ENCODE measurements at regions not wholly inside any gene's neighbourhood (a gene's known extent, or its start where the extent isn't known, plus 50 kb on each side); places are given as distances from the start of the nearest gene placed in this dataset.

- no peaks in the 10 kb centered on the region for H3K9me3 ChIP-seq
- H3K36me3 ChIP-seq: no peaks in the 10 kb centered on the region
- no peak for DNase-seq
- H3K4me1 ChIP-seq: no peaks in the 10 kb centered on the region
- 74 to 80% methylated on average over 2 of the region's 2 CpGs for WGBS, 2 donors
- intact Hi-C loops (cut with DNase I): no loop called here
- no peak for TF ChIP-seq POLR2A (IDR thresholded peaks at IDR 0.05)
- TF ChIP-seq CTCF (IDR thresholded peaks at IDR 0.05): no peak
- H3K27me3 ChIP-seq: no peaks in the 10 kb centered on the region
- no peak overlapping the region for H3K4me3 ChIP-seq (replicated peaks in 1 of 3)
- no peak overlapping the region for H3K27ac ChIP-seq
These were observed 102.6 kb upstream of the ZFP64 start for GRCh38 chr20:52294106-52294628.

GRCh38 chr20:52291109-52291508 is 99.5 kb upstream of the ZFP64 start:
- no peak overlapping the region for H3K4me3 ChIP-seq (replicated peaks in 1 of 3)
- 76 to 82% methylated on average over 12 of the region's 12 CpGs for WGBS, 2 donors
- no peaks in the 10 kb centered on the region for H3K9me3 ChIP-seq
- TF ChIP-seq POLR2A (IDR thresholded peaks at IDR 0.05) (no peak), CTCF (IDR thresholded peaks at IDR 0.05) (no peak)
- no peaks in the 10 kb centered on the region for H3K36me3 ChIP-seq
- DNase-seq: no peak
- no peaks in the 10 kb centered on the region for H3K4me1 ChIP-seq
- H3K27me3 ChIP-seq: no peaks in the 10 kb centered on the region
- intact Hi-C loops (cut with DNase I): no loop called here
- no peak overlapping the region for H3K27ac ChIP-seq

GRCh38 chr20:52290569-52290968 is 99.0 kb upstream of the ZFP64 start:
- no peaks in the 10 kb centered on the region for H3K36me3 ChIP-seq
- H3K4me1 ChIP-seq: no peaks in the 10 kb centered on the region
- H3K27ac ChIP-seq: no peak overlapping the region
- no peaks in the 10 kb centered on the region for H3K9me3 ChIP-seq
- no peak overlapping the region for H3K4me3 ChIP-seq (replicated peaks in 1 of 3)
- intact Hi-C loops (cut with DNase I): no loop called here
- no peak for DNase-seq
- H3K27me3 ChIP-seq: no peaks in the 10 kb centered on the region
- TF ChIP-seq POLR2A (IDR thresholded peaks at IDR 0.05): no peak
- TF ChIP-seq CTCF (IDR thresholded peaks at IDR 0.05): no peak
- WGBS, 2 donors: 74 to 79% methylated on average over 4 of the region's 4 CpGs

- 79 to 80% methylated on average over 3 of the region's 3 CpGs for WGBS, 2 donors
- Histone ChIP-seq H3K27ac (no peak overlapping the region), H3K27me3 (no peaks in the 10 kb centered on the region), H3K9me3 (no peaks in the 10 kb centered on the region), H3K36me3 (no peaks in the 10 kb centered on the region), H3K4me1 (no peaks in the 10 kb centered on the region), H3K4me3 (replicated peaks in 1 of 3) (no peak overlapping the region)
- DNase-seq: no peak
- intact Hi-C loops (cut with DNase I): no loop called here
- no peak for TF ChIP-seq POLR2A (IDR thresholded peaks at IDR 0.05)
- TF ChIP-seq CTCF (IDR thresholded peaks at IDR 0.05): no peak
These were observed 98.5 kb upstream of the ZFP64 start for GRCh38 chr20:52289956-52290565.

- H3K9me3 ChIP-seq: no peaks in the 10 kb centered on the region
- no peaks in the 10 kb centered on the region for H3K27me3 ChIP-seq
- H3K27ac ChIP-seq: no peak overlapping the region
- H3K4me1 ChIP-seq: no peaks in the 10 kb centered on the region
- no peak for DNase-seq
- no peaks in the 10 kb centered on the region for H3K36me3 ChIP-seq
- H3K4me3 ChIP-seq (replicated peaks in 1 of 3): no peak overlapping the region
- no peak for TF ChIP-seq CTCF (IDR thresholded peaks at IDR 0.05)
- no peak for TF ChIP-seq POLR2A (IDR thresholded peaks at IDR 0.05)
- intact Hi-C loops (cut with DNase I): no loop called here
- WGBS, 2 donors: 90 to 92% methylated on average over 2 of the region's 2 CpGs
These were observed 88.8 kb upstream of the ZFP64 start for GRCh38 chr20:52280407-52280806.
